ENCODE measurements at regions not wholly inside any gene's neighbourhood (a gene's known extent, or its start where the extent isn't known, plus 50 kb on each side); places are given as distances from the start of the nearest gene placed in this dataset.

GRCh38 chr2:129738799-129739198 lies 240.7 kb upstream of the RAB6C start:
- CTCF ChIA-PET: no interaction called here
- no peak for ATAC-seq (ENCODE audit: poor library complexity)
- Histone ChIP-seq H3K27ac (ENCODE audit: low read depth in 1 of 2, low read length in 2 of 2) (no peak overlapping the region), H3K4me1 (ENCODE audit: insufficient read depth, low read length) (no peaks in the 10 kb centered on the region), H3K9me3 (ENCODE audit: control insufficient read depth in 1 of 2, insufficient read depth in 1 of 2, low read length in 2 of 2) (peaks cover 0 to 37% of the 10 kb centered on the region in 2 experiments), H3K4me3 (ENCODE audit: low read length) (no peak overlapping the region), H3K36me3 (ENCODE audit: insufficient read depth, low read length) (no peaks in the 10 kb centered on the region), H3K27me3 (ENCODE audit: control insufficient read depth in 1 of 2, insufficient read depth in 2 of 2, low read length in 2 of 2) (no peaks in the 10 kb centered on the region)
- Mint-ChIP-seq H3K4me1 (ENCODE audit: low read depth) (no peaks in the 10 kb centered on the region), H3K9me3 (no peaks in the 10 kb centered on the region), H3K27ac (no peak overlapping the region), H3K4me3 (no peak overlapping the region), H3K36me3 (ENCODE audit: low read depth) (no peaks in the 10 kb centered on the region), H3K27me3 (no peaks in the 10 kb centered on the region)
- POLR2A ChIA-PET: no interaction called here
- TF ChIP-seq, protein P1, sequence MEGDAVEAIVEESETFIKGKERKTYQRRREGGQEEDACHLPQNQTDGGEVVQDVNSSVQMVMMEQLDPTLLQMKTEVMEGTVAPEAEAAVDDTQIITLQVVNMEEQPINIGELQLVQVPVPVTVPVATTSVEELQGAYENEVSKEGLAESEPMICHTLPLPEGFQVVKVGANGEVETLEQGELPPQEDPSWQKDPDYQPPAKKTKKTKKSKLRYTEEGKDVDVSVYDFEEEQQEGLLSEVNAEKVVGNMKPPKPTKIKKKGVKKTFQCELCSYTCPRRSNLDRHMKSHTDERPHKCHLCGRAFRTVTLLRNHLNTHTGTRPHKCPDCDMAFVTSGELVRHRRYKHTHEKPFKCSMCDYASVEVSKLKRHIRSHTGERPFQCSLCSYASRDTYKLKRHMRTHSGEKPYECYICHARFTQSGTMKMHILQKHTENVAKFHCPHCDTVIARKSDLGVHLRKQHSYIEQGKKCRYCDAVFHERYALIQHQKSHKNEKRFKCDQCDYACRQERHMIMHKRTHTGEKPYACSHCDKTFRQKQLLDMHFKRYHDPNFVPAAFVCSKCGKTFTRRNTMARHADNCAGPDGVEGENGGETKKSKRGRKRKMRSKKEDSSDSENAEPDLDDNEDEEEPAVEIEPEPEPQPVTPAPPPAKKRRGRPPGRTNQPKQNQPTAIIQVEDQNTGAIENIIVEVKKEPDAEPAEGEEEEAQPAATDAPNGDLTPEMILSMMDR (IDR thresholded peaks at IDR 0.05): no peak
- intact Hi-C loops (cut with DNase I, micrococcal nuclease): no loop called here
- DNase-seq: no peak

DNA sequence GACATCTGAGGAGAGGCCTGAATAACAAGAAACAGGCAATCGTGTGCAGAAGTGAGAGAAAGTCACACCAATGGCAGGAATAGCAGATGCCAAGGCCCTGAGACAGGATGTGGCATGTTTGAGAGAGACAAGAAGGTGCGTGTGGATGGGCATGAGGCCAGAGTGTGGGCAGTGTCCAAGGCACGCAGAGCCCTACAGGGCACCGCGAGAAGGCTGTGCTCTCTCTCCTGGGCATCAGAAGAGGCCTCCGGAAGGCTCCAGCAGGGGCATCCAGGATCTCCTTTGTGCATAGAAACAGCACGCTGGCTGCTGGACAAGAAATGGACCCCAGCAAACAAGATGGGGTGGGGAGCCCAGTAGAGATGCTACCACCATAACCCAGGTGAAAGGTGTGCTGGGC lies 239.0 kb upstream of the RAB6C start:
- H3K27ac Mint-ChIP-seq: no peak overlapping the region
- no peak for DNase-seq
- TF ChIP-seq, protein P1 (IDR thresholded peaks at IDR 0.05): no peak
- intact Hi-C loops (cut with DNase I, micrococcal nuclease): no loop called here
- no peaks in the 10 kb centered on the region for H3K4me1 Mint-ChIP-seq (ENCODE audit: low read depth)
- H3K27ac ChIP-seq (ENCODE audit: low read depth in 1 of 2, low read length in 2 of 2): no peak overlapping the region
- no peak overlapping the region for H3K4me3 Mint-ChIP-seq
- H3K27me3 ChIP-seq (ENCODE audit: control insufficient read depth in 1 of 2, insufficient read depth in 2 of 2, low read length in 2 of 2): no peaks in the 10 kb centered on the region
- H3K4me1 ChIP-seq (ENCODE audit: insufficient read depth, low read length): no peaks in the 10 kb centered on the region
- ChIA-PET POLR2A (no interaction called here), CTCF (no interaction called here)
- H3K36me3 Mint-ChIP-seq (ENCODE audit: low read depth): no peaks in the 10 kb centered on the region
- no peaks in the 10 kb centered on the region for H3K9me3 Mint-ChIP-seq
- H3K36me3 ChIP-seq (ENCODE audit: insufficient read depth, low read length): no peaks in the 10 kb centered on the region
- H3K27me3 Mint-ChIP-seq: peaks cover 1% of the 10 kb centered on the region
- H3K9me3 ChIP-seq (ENCODE audit: control insufficient read depth in 1 of 2, insufficient read depth in 1 of 2, low read length in 2 of 2): peaks cover 0 to 37% of the 10 kb centered on the region in 2 experiments
- ATAC-seq (ENCODE audit: poor library complexity): no peak
- no peak overlapping the region for H3K4me3 ChIP-seq (ENCODE audit: low read length)

GRCh38 chr2:129741165-129741564 lies 238.3 kb upstream of the RAB6C start:
- Histone ChIP-seq H3K9me3 (ENCODE audit: control insufficient read depth in 1 of 2, insufficient read depth in 1 of 2, low read length in 2 of 2) (peaks cover 0 to 30% of the 10 kb centered on the region in 2 experiments), H3K27me3 (ENCODE audit: control insufficient read depth in 1 of 2, insufficient read depth in 2 of 2, low read length in 2 of 2) (no peaks in the 10 kb centered on the region), H3K4me3 (ENCODE audit: low read length) (no peak overlapping the region), H3K27ac (ENCODE audit: low read depth in 1 of 2, low read length in 2 of 2) (no peak overlapping the region), H3K4me1 (ENCODE audit: insufficient read depth, low read length) (no peaks in the 10 kb centered on the region), H3K36me3 (ENCODE audit: insufficient read depth, low read length) (no peaks in the 10 kb centered on the region)
- peaks cover 4% of the 10 kb centered on the region for H3K27me3 Mint-ChIP-seq
- POLR2A ChIA-PET: no interaction called here
- intact Hi-C loops (cut with DNase I, micrococcal nuclease): no loop called here
- DNase-seq: no peak
- no peak for ATAC-seq (ENCODE audit: poor library complexity)
- TF ChIP-seq, protein P1 (IDR thresholded peaks at IDR 0.05): no peak
- no peak overlapping the region for H3K27ac Mint-ChIP-seq
- no peak overlapping the region for H3K4me3 Mint-ChIP-seq
- no peaks in the 10 kb centered on the region for H3K4me1 Mint-ChIP-seq (ENCODE audit: low read depth)
- H3K9me3 Mint-ChIP-seq: no peaks in the 10 kb centered on the region
- CTCF ChIA-PET: no interaction called here
- no peaks in the 10 kb centered on the region for H3K36me3 Mint-ChIP-seq (ENCODE audit: low read depth)

All from CD4-positive, alpha-beta T cell (primary cell).